IMR-90 (cell line): ENCODE measurements at regions not wholly inside any gene's neighbourhood (a gene's known extent, or its start where the extent isn't known, plus 50 kb on each side); places are given as distances from the start of the nearest gene placed in this dataset.

ENCODE experiments used
- ATAC-seq: fragments of 200-7000 bp; cut with Tn5 transposase; 2 replicates; pipeline ENCODE4 v1.9.1; 2020; ENCODE audit warnings: low read depth, mild to moderate bottlenecking, moderate library complexity
- BruUV-seq: library from RNA; stranded (reverse); fragments of 400-500 nt; replicated peaks from 2 replicates; lab custom pipeline; 2021; lab: Mats Ljungman, UMichigan
- CTCF ChIA-PET: fragments of 300-600 bp; formaldehyde crosslinking; extraction: SDS; loops from one replicate; lab custom pipeline; 2021; ENCODE audit warnings: antibody characterized with exemption; lab: Yijun Ruan, JAX
- POLR2A ChIA-PET: fragments of 300-600 bp; sonication (Branson Sonifier 250); formaldehyde crosslinking; loops from one replicate; lab custom pipeline; 2022; ENCODE audit warnings: antibody characterized with exemption; ENCODE audit not compliant: unreplicated experiment; lab: Charles Lee
- DNase-seq: peaks from one replicate; pipeline ENCODE4 v3.0.0; 2013
- H2AFZ ChIP-seq: replicated peaks from 2 replicates; pipeline ENCODE3; 2013; ENCODE audit warnings: low read length, mild to moderate bottlenecking; ENCODE audit not compliant: poor library complexity
- H2AK5ac ChIP-seq: 2 replicates; pipeline ENCODE4 v1.6.1; 2013; ENCODE audit warnings: low read depth, low read length, inconsistent platforms
- H2AK9ac ChIP-seq: replicated peaks from 2 replicates; pipeline ENCODE3; 2013; ENCODE audit warnings: mild to moderate bottlenecking, low read depth, low read length, moderate library complexity; ENCODE audit not compliant: poor library complexity
- H2BK120ac ChIP-seq: 2 replicates; pipeline ENCODE4 v1.6.1; 2013; ENCODE audit warnings: low read depth, low read length, inconsistent platforms
- H2BK15ac ChIP-seq: 3 replicates; pipeline ENCODE4 v1.6.1; 2013; ENCODE audit warnings: low read depth, low read length, inconsistent platforms
- H2BK20ac ChIP-seq: 2 replicates; pipeline ENCODE4 v1.6.1; 2013; ENCODE audit warnings: low read depth, mild to moderate bottlenecking, inconsistent platforms, low read length, moderate library complexity
- H2BK5ac ChIP-seq: 2 replicates; pipeline ENCODE4 v1.6.1; 2013; ENCODE audit warnings: mild to moderate bottlenecking, low read depth, low read length, inconsistent platforms; ENCODE audit not compliant: poor library complexity, severe bottlenecking
- H3K14ac ChIP-seq: replicated peaks from 2 replicates; pipeline ENCODE4 v1.6.1; 2013; ENCODE audit warnings: low read depth, low read length, inconsistent platforms
- H3K18ac ChIP-seq: 2 replicates; pipeline ENCODE4 v1.6.1; 2013; ENCODE audit warnings: low read depth, low read length, control low read depth
- H3K23ac ChIP-seq: 2 replicates; pipeline ENCODE4 v1.6.1; 2013; ENCODE audit warnings: low read depth, low read length, inconsistent platforms
- H3K27ac ChIP-seq: 2 replicates; pipeline ENCODE4 v1.5.1; 2013; ENCODE audit warnings: mild to moderate bottlenecking, control low read depth, low read length; ENCODE audit not compliant: insufficient read depth
- H3K27me3 ChIP-seq: 2 replicates; pipeline ENCODE4 v1.6.1; 2013; ENCODE audit warnings: low read length; ENCODE audit not compliant: control insufficient read depth, insufficient read depth
- H3K36me3 ChIP-seq: 2 replicates; pipeline ENCODE4 v1.6.1; 2013; ENCODE audit warnings: low read length, mixed read lengths; ENCODE audit not compliant: control insufficient read depth, insufficient read depth
- H3K4ac ChIP-seq: 2 replicates; pipeline ENCODE4 v1.6.1; 2013; ENCODE audit warnings: low read depth, low read length, inconsistent platforms
- H3K4me1 ChIP-seq: 2 replicates; pipeline ENCODE4 v1.6.1; 2013; ENCODE audit warnings: low read length, mixed read lengths; ENCODE audit not compliant: control insufficient read depth, insufficient read depth
- H3K4me2 ChIP-seq: 2 replicates; pipeline ENCODE4 v1.6.1; 2013; ENCODE audit warnings: low read depth, mild to moderate bottlenecking, control low read depth, low read length, moderate library complexity
- H3K4me3 ChIP-seq: 2 replicates; pipeline ENCODE4 v1.5.1; 2013; ENCODE audit warnings: low read depth, mild to moderate bottlenecking, control low read depth, low read length, moderate library complexity; ENCODE audit not compliant: insufficient read depth
- H3K56ac ChIP-seq: 2 replicates; pipeline ENCODE4 v1.6.1; 2013; ENCODE audit warnings: low read length, inconsistent platforms; ENCODE audit not compliant: insufficient read depth; ENCODE audit errors: extremely low read depth
- H3K79me1 ChIP-seq, 2 experiments: 2 replicates each; pipeline ENCODE4 v1.6.1; 2013; ENCODE audit warnings: low read length in 2 of 2, inconsistent platforms in 1 of 2, low read depth in 1 of 2
- H3K9ac ChIP-seq: 2 replicates; pipeline ENCODE4 v1.6.1; 2013; ENCODE audit warnings: low read depth, low read length, control low read depth
- H3K9me1 ChIP-seq: 2 replicates; pipeline ENCODE4 v1.6.1; 2013; ENCODE audit warnings: low read length, inconsistent platforms; ENCODE audit not compliant: insufficient read depth
- H3K9me3 ChIP-seq: 2 replicates; pipeline ENCODE4 v1.6.1; 2013; ENCODE audit warnings: low read length; ENCODE audit not compliant: control insufficient read depth, insufficient read depth
- H4K20me1 ChIP-seq: 2 replicates; pipeline ENCODE4 v1.6.1; 2013; ENCODE audit warnings: low read length, inconsistent platforms; ENCODE audit not compliant: insufficient read depth
- H4K5ac ChIP-seq: 2 replicates; pipeline ENCODE4 v1.6.1; 2013; ENCODE audit warnings: mild to moderate bottlenecking, low read depth, low read length, control low read depth
- H4K8ac ChIP-seq, 2 experiments: 2 replicates each; pipeline ENCODE4 v1.6.1; 2013; ENCODE audit warnings: low read depth in 2 of 2, low read length in 2 of 2, control low read depth in 1 of 2, inconsistent platforms in 1 of 2
- H4K91ac ChIP-seq: 2 replicates; pipeline ENCODE4 v1.6.1; 2013; ENCODE audit warnings: low read depth, low read length, inconsistent platforms; ENCODE audit not compliant: insufficient read depth
- RCOR1 ChIP-seq: IDR thresholded peaks from 2 replicates; pipeline ENCODE4 v1.6.1; 2012; ENCODE audit warnings: mild to moderate bottlenecking, low read length, improper control_type of control experiment; ENCODE audit not compliant: insufficient replicate concordance
- WGBS, 2 experiments: methylation state at CpG; one replicate each; pipeline versions ENCODE4 v1.1.5 to v1.1.7; 2013; ENCODE audit warnings: missing lambda C conversion rate in 2 of 2; ENCODE audit not compliant: insufficient read length in 1 of 2; ENCODE audit errors: extremely low coverage in 2 of 2; 5-methylcytosine and 5-hydroxymethylcytosine counted together
- dilution Hi-C: fragments of 300-500 bp; cut with HindIII; formaldehyde crosslinking; loops from one replicate; pipeline ENCODE4 v1.14.3; 2018; ENCODE audit warnings: low sequenced_read_pairs; ENCODE audit not compliant: unreplicated experiment
- in situ Hi-C: fragments of 300-500 bp; cut with MboI; formaldehyde crosslinking; loops from 3 replicates; pipeline ENCODE4 v1.14.3; 2019; ENCODE audit warnings: low sequenced_read_pairs, inconsistent platforms, mixed read lengths
- intact Hi-C: fragments of 100-400 bp; cut with micrococcal nuclease; formaldehyde crosslinking; loops from 2 replicates; pipeline ENCODE4 v1.10.0; 2022

DNA sequence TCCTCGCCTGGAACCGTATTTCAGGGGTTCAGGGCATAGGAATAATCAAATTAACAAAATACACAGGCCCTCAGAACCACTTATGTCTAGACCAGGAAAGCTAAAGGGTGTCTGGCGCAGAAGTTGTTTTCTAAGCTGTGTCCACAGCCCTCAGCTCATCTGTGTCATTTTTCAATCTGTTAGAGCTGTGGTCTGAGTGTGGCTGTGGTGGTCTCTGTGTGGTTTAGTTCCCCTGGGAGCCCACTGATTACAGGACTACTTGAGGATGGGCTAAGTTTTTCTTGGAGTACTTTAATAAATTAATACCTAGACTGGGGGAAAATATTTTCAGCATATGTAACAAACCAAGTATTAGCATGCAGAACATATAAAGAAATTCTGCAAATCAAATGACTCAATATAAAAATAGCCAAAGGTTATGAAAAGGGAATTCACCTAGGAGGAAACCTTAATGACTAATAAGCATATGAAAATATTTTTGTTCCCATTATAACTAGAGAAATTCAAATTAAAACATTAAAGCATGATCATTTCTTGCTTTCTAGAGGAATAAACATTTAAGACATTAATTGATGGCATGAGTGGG lies 186.3 kb downstream of the SATB1 start:
- H3K14ac ChIP-seq, result no peak overlapping the region
- no peak overlapping the region for H2AK5ac ChIP-seq
- no peaks in the 10 kb centered on the region for H3K9me1 ChIP-seq
- H3K36me3 ChIP-seq, result no peaks in the 10 kb centered on the region
- ChIA-PET POLR2A (no interaction called here), CTCF (interaction anchor here (1.1 kb wide), 1 partner anchor 11 kb away, joined by 3 read pairs; no protein-coding TSS in a partner anchor)
- H3K56ac ChIP-seq, result no peak overlapping the region
- in situ Hi-C loops, result no loop called here
- no peak for ATAC-seq
- no peak overlapping the region for H3K18ac ChIP-seq
- no peak overlapping the region for H2AFZ ChIP-seq
- H2BK15ac ChIP-seq, result no peak overlapping the region
- no peak overlapping the region for H3K9ac ChIP-seq
- no peaks in the 10 kb centered on the region; the same call in 1 of the 2 replicates for H3K4me1 ChIP-seq
- H2AK9ac ChIP-seq, result no peak overlapping the region
- H4K91ac ChIP-seq, result no peak overlapping the region
- no peaks in the 10 kb centered on the region for H4K20me1 ChIP-seq
- no peak overlapping the region for H3K4me2 ChIP-seq
- no peak overlapping the region for H3K23ac ChIP-seq
- DNase-seq, result no peak
- no peaks in the 10 kb centered on the region for H3K27me3 ChIP-seq
- no peak for TF ChIP-seq RCOR1
- no peak overlapping the region for H2BK120ac ChIP-seq
- no TSS peak for BruUV-seq
- intact Hi-C loops, result no loop called here
- no peak overlapping the region for H3K4me3 ChIP-seq
- no peak overlapping the region for H4K5ac ChIP-seq
- no peaks in the 10 kb centered on the region for H3K79me1 ChIP-seq
- H3K9me3 ChIP-seq, result no peaks in the 10 kb centered on the region
- H3K27ac ChIP-seq, result no peak overlapping the region
- dilution Hi-C loops, result no loop called here
- H3K4ac ChIP-seq, result no peak overlapping the region
- H2BK20ac ChIP-seq, result no peak overlapping the region
- WGBS, 2 experiments, result no CpG with 5 or more reads among the region's 3 CpGs
- H2BK5ac ChIP-seq, result no peak overlapping the region
- no peak overlapping the region for H4K8ac ChIP-seq
